ENCODE measurements at regions not wholly inside any gene's neighbourhood (a gene's known extent, or its start where the extent isn't known, plus 50 kb on each side); places are given as distances from the start of the nearest gene placed in this dataset.
A peak's percentile ranks its signal among the peaks of the same experiment; 100 is the strongest.

GRCh38 chrX:13899607-13900006 is 82.7 kb upstream of the GPM6B start:
- H3K9ac ChIP-seq (ENCODE audit: insufficient read depth, low read length, poor library complexity, severe bottlenecking): no peak overlapping the region
- H3K4me2 ChIP-seq (replicated peaks; ENCODE audit: extremely low read depth, low read length, poor library complexity, severe bottlenecking): no peak overlapping the region
- H3K4me3 ChIP-seq (replicated peaks in 1 of 3; ENCODE audit: low read depth in 2 of 3, low read length in 3 of 3): no peak overlapping the region
- no CpG with 5 or more reads among the region's 6 CpGs for WGBS (ENCODE audit: insufficient coverage)
- H2AFZ ChIP-seq (ENCODE audit: insufficient read depth, low read depth, low read length, poor library complexity, severe bottlenecking): no peak overlapping the region
- no peak for TF ChIP-seq CTCF (IDR thresholded peaks at IDR 0.05)
- no peaks in the 10 kb centered on the region for H3K36me3 ChIP-seq (replicated peaks in 1 of 2; ENCODE audit: control insufficient read depth in 1 of 2, insufficient read depth in 2 of 2, low read length in 2 of 2)
- no peaks in the 10 kb centered on the region for H3K27me3 ChIP-seq (ENCODE audit: control insufficient read depth in 2 of 2, insufficient read depth in 2 of 2, low read length in 2 of 2)
- intact Hi-C loops (cut with micrococcal nuclease): no loop called here
- Mint-ChIP-seq H3K27me3 (ENCODE audit: low read depth in 3 of 3) (peaks cover 0 to 11% (median 0%) of the 10 kb centered on the region in 3 donors), H3K9me3 (peaks cover 0 to 1% (median 0%) of the 10 kb centered on the region in 7 donors), H3K27ac (no peak overlapping the region), H3K4me3 (no peak overlapping the region), H3K36me3 (no peaks in the 10 kb centered on the region), H3K4me1 (peaks cover 2% of the 10 kb centered on the region)
- H4K20me1 ChIP-seq (ENCODE audit: insufficient read depth, low read length): no peaks in the 10 kb centered on the region
- peak in 1 of 3 donors; percentile 19 for DNase-seq
- no peaks in the 10 kb centered on the region for H3K9me3 ChIP-seq (replicated peaks in 1 of 2; ENCODE audit: control insufficient read depth in 1 of 2, insufficient read depth in 1 of 2, low read length in 2 of 2)
- H3K27ac ChIP-seq (ENCODE audit: low read depth in 1 of 2, low read length in 2 of 2): no peak overlapping the region
- no peaks in the 10 kb centered on the region for H3K79me2 ChIP-seq (ENCODE audit: insufficient read depth, low read length)
- no peaks in the 10 kb centered on the region for H3K4me1 ChIP-seq (ENCODE audit: control insufficient read depth in 1 of 2, insufficient read depth in 2 of 2, low read length in 2 of 2)

GRCh38 chrX:13898603-13899002 is 81.7 kb upstream of the GPM6B start:
- Histone ChIP-seq H3K4me3 (replicated peaks in 1 of 3; ENCODE audit: low read depth in 2 of 3, low read length in 3 of 3) (no peak overlapping the region), H2AFZ (ENCODE audit: insufficient read depth, low read depth, low read length, poor library complexity, severe bottlenecking) (no peak overlapping the region), H3K27me3 (ENCODE audit: control insufficient read depth in 2 of 2, insufficient read depth in 2 of 2, low read length in 2 of 2) (no peaks in the 10 kb centered on the region), H3K4me1 (ENCODE audit: control insufficient read depth in 1 of 2, insufficient read depth in 2 of 2, low read length in 2 of 2) (no peaks in the 10 kb centered on the region), H3K27ac (ENCODE audit: low read depth in 1 of 2, low read length in 2 of 2) (no peak overlapping the region), H3K79me2 (ENCODE audit: insufficient read depth, low read length) (no peaks in the 10 kb centered on the region), H3K9ac (ENCODE audit: insufficient read depth, low read length, poor library complexity, severe bottlenecking) (no peak overlapping the region), H4K20me1 (ENCODE audit: insufficient read depth, low read length) (no peaks in the 10 kb centered on the region), H3K4me2 (replicated peaks; ENCODE audit: extremely low read depth, low read length, poor library complexity, severe bottlenecking) (no peak overlapping the region), H3K36me3 (replicated peaks in 1 of 2; ENCODE audit: control insufficient read depth in 1 of 2, insufficient read depth in 2 of 2, low read length in 2 of 2) (no peaks in the 10 kb centered on the region), H3K9me3 (replicated peaks in 1 of 2; ENCODE audit: control insufficient read depth in 1 of 2, insufficient read depth in 1 of 2, low read length in 2 of 2) (no peaks in the 10 kb centered on the region)
- peaks cover 2% of the 10 kb centered on the region for H3K4me1 Mint-ChIP-seq
- no CpG with 5 or more reads among the region's 4 CpGs for WGBS (ENCODE audit: insufficient coverage)
- peaks cover 0 to 1% (median 0%) of the 10 kb centered on the region in 7 donors for H3K9me3 Mint-ChIP-seq
- H3K27ac Mint-ChIP-seq: no peak overlapping the region
- DNase-seq: no peak
- no peak for TF ChIP-seq CTCF (IDR thresholded peaks at IDR 0.05)
- H3K27me3 Mint-ChIP-seq (ENCODE audit: low read depth in 3 of 3): peaks cover 0 to 11% (median 0%) of the 10 kb centered on the region in 3 donors
- H3K36me3 Mint-ChIP-seq: no peaks in the 10 kb centered on the region
- no peak overlapping the region for H3K4me3 Mint-ChIP-seq
- intact Hi-C loops (cut with micrococcal nuclease): no loop called here

Measured in CD14-positive monocyte (primary cell).